Activated naive CD4-positive, alpha-beta T cell treated with anti-CD3 and anti-CD28 coated beads for 36 hours (primary cell): ENCODE measurements at regions not wholly inside any gene's neighbourhood (a gene's known extent, or its start where the extent isn't known, plus 50 kb on each side); places are given as distances from the start of the nearest gene placed in this dataset.

Source experiments
- CTCF ChIA-PET: fragments of 350-600 bp; sonication (Branson Sonifier 250); formaldehyde crosslinking; loops from one replicate; lab custom pipeline; 2021; ENCODE audit warnings: antibody characterized with exemption; lab: Charles Lee
- DNase-seq: peaks from one replicate; pipeline ENCODE4 v3.0.0-alpha.2; 2020
- H3K27ac Mint-ChIP-seq: one replicate; pipeline ENCODE4 v1.8.0; 2021; ENCODE audit warnings: mild to moderate bottlenecking, mixed read lengths
- H3K27me3 Mint-ChIP-seq: one replicate; pipeline ENCODE4 v1.8.0; 2021; ENCODE audit warnings: low read depth, mixed read lengths
- H3K36me3 Mint-ChIP-seq: one replicate; pipeline ENCODE4 v1.8.0; 2021; ENCODE audit warnings: low read depth, mixed read lengths
- H3K4me1 Mint-ChIP-seq: one replicate; pipeline ENCODE4 v1.8.0; 2021; ENCODE audit warnings: low read depth, mixed read lengths
- H3K4me3 Mint-ChIP-seq: one replicate; pipeline ENCODE4 v1.8.0; 2021; ENCODE audit warnings: mild to moderate bottlenecking, moderate library complexity, mixed read lengths
- H3K9me3 Mint-ChIP-seq: one replicate; pipeline ENCODE4 v1.8.0; 2021; ENCODE audit warnings: mixed read lengths
- intact Hi-C: fragments of 100-400 bp; cut with micrococcal nuclease; formaldehyde crosslinking; loops from one replicate; pipeline ENCODE4 v1.15.1; 2023

- H3K36me3 Mint-ChIP-seq = peaks cover 3% of the 10 kb centered on the region
- H3K4me3 Mint-ChIP-seq = no peak overlapping the region
- H3K9me3 Mint-ChIP-seq = no peaks in the 10 kb centered on the region
- intact Hi-C loops = no loop called here
- H3K27me3 Mint-ChIP-seq = no peaks in the 10 kb centered on the region
- no peak overlapping the region for H3K27ac Mint-ChIP-seq
- no peak for DNase-seq
- no peaks in the 10 kb centered on the region for H3K4me1 Mint-ChIP-seq
- CTCF ChIA-PET = no interaction called here
These were observed 186.4 kb upstream of the PUDP start for GRCh38 chrX:7334253-7334935.

- CTCF ChIA-PET = no interaction called here
- no peak overlapping the region for H3K4me3 Mint-ChIP-seq
- H3K4me1 Mint-ChIP-seq = no peaks in the 10 kb centered on the region
- H3K27me3 Mint-ChIP-seq = no peaks in the 10 kb centered on the region
- intact Hi-C loops = no loop called here
- H3K9me3 Mint-ChIP-seq = no peaks in the 10 kb centered on the region
- DNase-seq = no peak
- peaks cover 3% of the 10 kb centered on the region for H3K36me3 Mint-ChIP-seq
- H3K27ac Mint-ChIP-seq = no peak overlapping the region
These were observed 183.2 kb upstream of the PUDP start for GRCh38 chrX:7330971-7331746.

- H3K27me3 Mint-ChIP-seq = no peaks in the 10 kb centered on the region
- CTCF ChIA-PET = no interaction called here
- no peak for DNase-seq
- H3K27ac Mint-ChIP-seq = no peak overlapping the region
- H3K36me3 Mint-ChIP-seq = peaks cover 4% of the 10 kb centered on the region
- no peaks in the 10 kb centered on the region for H3K9me3 Mint-ChIP-seq
- intact Hi-C loops = no loop called here
- H3K4me3 Mint-ChIP-seq = no peak overlapping the region
- no peaks in the 10 kb centered on the region for H3K4me1 Mint-ChIP-seq
These were observed 182.6 kb upstream of the PUDP start for GRCh38 chrX:7330556-7330955.

GRCh38 chrX:7318661-7319060 is 170.7 kb upstream of the PUDP start:
- DNase-seq = no peak
- H3K4me1 Mint-ChIP-seq = no peaks in the 10 kb centered on the region
- no peak overlapping the region for H3K4me3 Mint-ChIP-seq
- intact Hi-C loops = no loop called here
- CTCF ChIA-PET = no interaction called here
- H3K9me3 Mint-ChIP-seq = peaks cover 3% of the 10 kb centered on the region
- no peaks in the 10 kb centered on the region for H3K36me3 Mint-ChIP-seq
- no peak overlapping the region for H3K27ac Mint-ChIP-seq
- no peaks in the 10 kb centered on the region for H3K27me3 Mint-ChIP-seq

GRCh38 chrX:7318241-7318640 is 170.3 kb upstream of the PUDP start:
- no peaks in the 10 kb centered on the region for H3K27me3 Mint-ChIP-seq
- intact Hi-C loops = no loop called here
- H3K4me1 Mint-ChIP-seq = no peaks in the 10 kb centered on the region
- peaks cover 3% of the 10 kb centered on the region for H3K9me3 Mint-ChIP-seq
- DNase-seq = no peak
- CTCF ChIA-PET = no interaction called here
- H3K4me3 Mint-ChIP-seq = no peak overlapping the region
- H3K36me3 Mint-ChIP-seq = no peaks in the 10 kb centered on the region
- no peak overlapping the region for H3K27ac Mint-ChIP-seq

GRCh38 chrX:7316887-7317286 is 168.9 kb upstream of the PUDP start:
- intact Hi-C loops = no loop called here
- Mint-ChIP-seq H3K27ac (no peak overlapping the region), H3K36me3 (peaks cover 1% of the 10 kb centered on the region), H3K4me1 (no peaks in the 10 kb centered on the region), H3K9me3 (peaks cover 2% of the 10 kb centered on the region), H3K4me3 (no peak overlapping the region), H3K27me3 (no peaks in the 10 kb centered on the region)
- CTCF ChIA-PET = no interaction called here
- no peak for DNase-seq

GRCh38 chrX:7316280-7316679 is 168.3 kb upstream of the PUDP start:
- intact Hi-C loops = no loop called here
- DNase-seq = no peak
- CTCF ChIA-PET = no interaction called here
- peaks cover 2% of the 10 kb centered on the region for H3K9me3 Mint-ChIP-seq
- peaks cover 1% of the 10 kb centered on the region for H3K36me3 Mint-ChIP-seq
- no peaks in the 10 kb centered on the region for H3K27me3 Mint-ChIP-seq
- H3K27ac Mint-ChIP-seq = no peak overlapping the region
- no peaks in the 10 kb centered on the region for H3K4me1 Mint-ChIP-seq
- no peak overlapping the region for H3K4me3 Mint-ChIP-seq

- no peak overlapping the region for H3K27ac Mint-ChIP-seq
- intact Hi-C loops = no loop called here
- CTCF ChIA-PET = no interaction called here
These were observed 166.5 kb upstream of the PUDP start for GRCh38 chrX:7314425-7314824.

GRCh38 chrX:7307720-7308119 is 159.8 kb upstream of the PUDP start:
- no peak overlapping the region for H3K27ac Mint-ChIP-seq
- no peak overlapping the region for H3K4me3 Mint-ChIP-seq
- CTCF ChIA-PET = no interaction called here
- H3K36me3 Mint-ChIP-seq = peaks cover 5% of the 10 kb centered on the region
- no peak for DNase-seq
- H3K27me3 Mint-ChIP-seq = no peaks in the 10 kb centered on the region
- H3K4me1 Mint-ChIP-seq = no peaks in the 10 kb centered on the region
- no peaks in the 10 kb centered on the region for H3K9me3 Mint-ChIP-seq
- intact Hi-C loops = no loop called here

More at GRCh38 chrX:7314425-7314824, 166.5 kb upstream of the PUDP start:
- no peaks in the 10 kb centered on the region for H3K27me3 Mint-ChIP-seq
- H3K9me3 Mint-ChIP-seq = no peaks in the 10 kb centered on the region
- peaks cover 1% of the 10 kb centered on the region for H3K36me3 Mint-ChIP-seq
- DNase-seq = no peak
- H3K4me1 Mint-ChIP-seq = no peaks in the 10 kb centered on the region
- no peak overlapping the region for H3K4me3 Mint-ChIP-seq

- Mint-ChIP-seq H3K27me3 (no peaks in the 10 kb centered on the region), H3K4me3 (no peak overlapping the region), H3K4me1 (no peaks in the 10 kb centered on the region), H3K36me3 (no peaks in the 10 kb centered on the region), H3K9me3 (no peaks in the 10 kb centered on the region), H3K27ac (no peak overlapping the region)
- intact Hi-C loops = no loop called here
- no peak for DNase-seq
- CTCF ChIA-PET = no interaction called here
These were observed 146.5 kb upstream of the PUDP start for GRCh38 chrX:7294483-7294882.

GRCh38 chrX:7286168-7286837 is 138.3 kb upstream of the PUDP start:
- intact Hi-C loops = no loop called here
- H3K27me3 Mint-ChIP-seq = no peaks in the 10 kb centered on the region
- no peaks in the 10 kb centered on the region for H3K4me1 Mint-ChIP-seq
- DNase-seq = no peak
- H3K36me3 Mint-ChIP-seq = no peaks in the 10 kb centered on the region
- H3K4me3 Mint-ChIP-seq = no peak overlapping the region
- no peaks in the 10 kb centered on the region for H3K9me3 Mint-ChIP-seq
- no peak overlapping the region for H3K27ac Mint-ChIP-seq
- CTCF ChIA-PET = no interaction called here

- no peaks in the 10 kb centered on the region for H3K27me3 Mint-ChIP-seq
- no peaks in the 10 kb centered on the region for H3K36me3 Mint-ChIP-seq
- H3K4me3 Mint-ChIP-seq = no peak overlapping the region
- H3K4me1 Mint-ChIP-seq = no peaks in the 10 kb centered on the region
- no peaks in the 10 kb centered on the region for H3K9me3 Mint-ChIP-seq
- no peak for DNase-seq
- no peak overlapping the region for H3K27ac Mint-ChIP-seq
- intact Hi-C loops = no loop called here
- CTCF ChIA-PET = no interaction called here
These were observed 137.8 kb upstream of the PUDP start for GRCh38 chrX:7285765-7286164.

- H3K36me3 Mint-ChIP-seq = no peaks in the 10 kb centered on the region
- no peaks in the 10 kb centered on the region for H3K9me3 Mint-ChIP-seq
- DNase-seq = no peak
- no peak overlapping the region for H3K4me3 Mint-ChIP-seq
- no peaks in the 10 kb centered on the region for H3K4me1 Mint-ChIP-seq
- no peak overlapping the region for H3K27ac Mint-ChIP-seq
- CTCF ChIA-PET = no interaction called here
- H3K27me3 Mint-ChIP-seq = no peaks in the 10 kb centered on the region
- intact Hi-C loops = no loop called here
These were observed 135.8 kb upstream of the PUDP start for GRCh38 chrX:7283741-7284140.
